K562 (cell line): ENCODE measurements at regions not wholly inside any gene's neighbourhood (a gene's known extent, or its start where the extent isn't known, plus 50 kb on each side); places are given as distances from the start of the nearest gene placed in this dataset.
A peak's percentile ranks its signal among the peaks of the same experiment; 100 is the strongest.

Experiments
- ATAC-seq: fragments of 200-7000 bp; cut with Tn5 transposase; 3 replicates; pipeline ENCODE4 v1.9.1; 2020; ENCODE audit warnings: moderate library complexity
- BruUV-seq: library from RNA; stranded (reverse); fragments of 400-500 nt; replicated peaks from 2 replicates; lab custom pipeline; 2021; lab: Mats Ljungman, UMichigan
- CTCF ChIA-PET: fragments of 300-600 bp; formaldehyde crosslinking; extraction: SDS; loops from one replicate; lab custom pipeline; 2021; ENCODE audit warnings: low intra/inter-chr PET ratio; lab: Yijun Ruan, JAX
- POLR2A ChIA-PET: fragments of 300-600, 350-650 bp; sonication (Branson Sonifier 250); formaldehyde crosslinking; extraction: SDS; loops from one replicate; lab custom pipeline; 2021; ENCODE audit warnings: antibody characterized with exemption, inconsistent platforms; lab: Yijun Ruan, JAX
- DNase-seq, 4 experiments: peaks; one replicate each; pipeline versions ENCODE4 v3.0.0 to v3.0.0-alpha.2; 2011 to 2018; ENCODE audit warnings: low spot score in 3 of 4, mixed read lengths in 3 of 4; ENCODE audit errors: extremely low read depth in 1 of 4
- FAIRE-seq: peaks from 2 replicates; lab custom pipeline; 2011; peaks lifted over from hg19 to GRCh38; lab: Jason Lieb, UNC
- H2AFZ ChIP-seq: 2 replicates; pipeline ENCODE4 v1.6.0; 2011; ENCODE audit warnings: low read depth, low read length, control low read depth, inconsistent platforms
- H3K27ac ChIP-seq: fragments of 200-600 bp; 3 replicates; pipeline ENCODE4 v1.8.0; 2011; ENCODE audit warnings: low read depth, mild to moderate bottlenecking, control low read depth, inconsistent platforms, low read length, moderate library complexity, mixed read lengths; ENCODE audit errors: extremely low read depth
- H3K27me3 ChIP-seq, 2 experiments: fragments of 300-600 bp in 1 of 2; 2 replicates in 1 of 2; 3 replicates in 1 of 2; pipeline versions ENCODE4 v1.6.0 to v1.8.0; 2011; ENCODE audit warnings: inconsistent platforms in 2 of 2, low read length in 2 of 2, mild to moderate bottlenecking in 1 of 2, mixed read lengths in 1 of 2, moderate library complexity in 1 of 2; ENCODE audit not compliant: control insufficient read depth in 2 of 2, insufficient read depth in 2 of 2
- H3K36me3 ChIP-seq: fragments of 300-600 bp; 3 replicates; pipeline ENCODE4 v1.8.0; 2011; ENCODE audit warnings: mild to moderate bottlenecking, low read length, inconsistent platforms; ENCODE audit not compliant: control insufficient read depth, insufficient read depth
- H3K4me1 ChIP-seq, 2 experiments: fragments of 200-600 bp in 1 of 2; replicated peaks in 1 of 2; 2 replicates in 1 of 2; 3 replicates in 1 of 2; pipeline versions ENCODE4 v1.5.1 to v1.8.0; 2011; ENCODE audit warnings: inconsistent platforms in 2 of 2, low read length in 2 of 2, mild to moderate bottlenecking in 1 of 2, mixed read lengths in 1 of 2, moderate library complexity in 1 of 2; ENCODE audit not compliant: control insufficient read depth in 2 of 2, insufficient read depth in 2 of 2
- H3K4me2 ChIP-seq: 2 replicates; pipeline ENCODE4 v1.6.1; 2011; ENCODE audit warnings: low read length, control low read depth, inconsistent platforms, mixed read lengths; ENCODE audit not compliant: insufficient read depth
- H3K4me3 ChIP-seq: fragments of 200-600 bp; sonication (generic), shearing (Covaris generic); 2 replicates; pipeline ENCODE4 v1.5.1; 2016; ENCODE audit warnings: control low read depth, inconsistent platforms
- H3K79me2 ChIP-seq: fragments of 200-600 bp; 3 replicates; pipeline ENCODE4 v1.8.0; 2011; ENCODE audit warnings: low read length, inconsistent platforms; ENCODE audit not compliant: control insufficient read depth, insufficient read depth
- H3K9ac ChIP-seq, 2 experiments: 2 replicates each; pipeline versions ENCODE4 v1.6.0 to v1.6.1; 2011; ENCODE audit warnings: low read depth in 2 of 2, low read length in 2 of 2, control low read depth in 1 of 2, inconsistent platforms in 1 of 2, mild to moderate bottlenecking in 1 of 2, mixed read lengths in 1 of 2; ENCODE audit not compliant: insufficient read depth in 1 of 2
- H3K9me1 ChIP-seq: one replicate; pipeline ENCODE4 v1.6.0; 2011; ENCODE audit warnings: inconsistent platforms, mild to moderate bottlenecking, low read length, moderate library complexity; ENCODE audit not compliant: control insufficient read depth, insufficient read depth
- H3K9me3 ChIP-seq: replicated peaks from 2 replicates; pipeline ENCODE4 v1.5.1; 2011; ENCODE audit warnings: low read depth, low read length, inconsistent platforms; ENCODE audit not compliant: control insufficient read depth, insufficient read depth
- H4K20me1 ChIP-seq: replicated peaks from 2 replicates; pipeline ENCODE4 v1.6.1; 2011; ENCODE audit warnings: low read length, inconsistent platforms, mixed read lengths; ENCODE audit not compliant: control insufficient read depth, insufficient read depth
- BCOR ChIP-seq: fragments of 450-650 bp; IDR thresholded peaks from 2 replicates; pipeline ENCODE4 v1.6.1; 2016
- BMI1 ChIP-seq: fragments of 150-350 bp; IDR thresholded peaks from 2 replicates; pipeline ENCODE4 v1.6.1; 2014; ENCODE audit warnings: low read length
- CEBPG ChIP-seq, 3 experiments: fragments of 200-800 bp in 1 of 3; sonication (Bioruptor generic) in 1 of 3; sonication (generic) in 1 of 3; formaldehyde crosslinking in 1 of 3; IDR thresholded peaks in 2 of 3; conservative IDR thresholded peaks in 1 of 3; 2 replicates each; pipeline versions ENCODE4 v1.6.1 to v1.8.0; 2016 to 2022; ENCODE audit warnings: missing compliant biosample characterization in 2 of 3, missing genetic modification characterization in 2 of 3, mild to moderate bottlenecking in 1 of 3, missing genetic modification reagents in 1 of 3
- CREBBP ChIP-seq: IDR thresholded peaks from one replicate; pipeline ENCODE4 v1.6.1; 2012; ENCODE audit warnings: low read depth, mild to moderate bottlenecking, control low read depth, inconsistent platforms, low read length
- GATAD2A ChIP-seq: fragments of 450-650 bp; IDR thresholded peaks from 2 replicates; pipeline ENCODE4 v1.6.1; 2017
- HEY1 ChIP-seq: fragments of 250-450 bp; sonication (Bioruptor Pico); IDR thresholded peaks from 2 replicates; pipeline ENCODE4 v1.5.0; 2020; ENCODE audit warnings: mild to moderate bottlenecking, moderate library complexity, borderline replicate concordance
- HIVEP1 ChIP-seq: fragments of 250-450 bp; sonication (Bioruptor Pico); IDR thresholded peaks from 2 replicates; pipeline ENCODE4 v1.4.0; 2020; ENCODE audit warnings: mild to moderate bottlenecking
- KLF13 ChIP-seq: fragments of 450-650 bp; IDR thresholded peaks from 2 replicates; pipeline ENCODE4 v1.6.1; 2016; ENCODE audit warnings: missing genetic modification characterization, low read depth, mild to moderate bottlenecking, missing compliant biosample characterization, moderate library complexity, borderline replicate concordance
- LARP7 ChIP-seq: fragments of 450-650 bp; IDR thresholded peaks from 2 replicates; pipeline ENCODE4 v1.6.1; 2016
- NCOR1 ChIP-seq: fragments of 450-650 bp; IDR thresholded peaks from 2 replicates; pipeline ENCODE4 v1.6.1; 2016; ENCODE audit warnings: mild to moderate bottlenecking, moderate library complexity
- TRIM24 ChIP-seq, 2 experiments: fragments of 450-650 bp; IDR thresholded peaks; 2 replicates each; pipeline ENCODE4 v1.6.1; 2016
- ZNF217 ChIP-seq: sonication (generic); formaldehyde crosslinking; IDR thresholded peaks from 2 replicates; pipeline ENCODE4 v1.8.0; 2022; ENCODE audit warnings: mild to moderate bottlenecking, missing genetic modification reagents
- ZNF717 ChIP-seq: fragments of 250-450 bp; sonication (Bioruptor Pico); IDR thresholded peaks from 2 replicates; pipeline ENCODE4 v1.5.0; 2021
- WGBS: fragments of 100-300 bp; shearing (Covaris generic); methylation state at CpG from one replicate; pipeline ENCODE4 v1.1.6; 2016; ENCODE audit warnings: low coverage, mixed read lengths; ENCODE audit not compliant: insufficient coverage; ENCODE audit errors: missing lambda C conversion rate; 5-methylcytosine and 5-hydroxymethylcytosine counted together
- in situ Hi-C: fragments of 300-500 bp; cut with MboI; formaldehyde crosslinking; loops from 4 replicates; pipeline ENCODE4 v1.15.0; 2018; ENCODE audit warnings: inconsistent platforms, mixed read lengths
- intact Hi-C: fragments of 100-400 bp; cut with micrococcal nuclease; formaldehyde crosslinking; loops from 2 replicates; pipeline ENCODE4 v1.14.2; 2022
- TF ChIP-seq, protein P1 (sequence below): fragments of 450-650 bp; IDR thresholded peaks from 2 replicates; pipeline ENCODE4 v1.6.1; 2016; ENCODE audit warnings: borderline replicate concordance
- TF ChIP-seq, protein P2 (sequence below): IDR thresholded peaks from 3 replicates; pipeline ENCODE4 v1.6.1; 2011; ENCODE audit warnings: borderline replicate concordance, mild to moderate bottlenecking; ENCODE audit not compliant: insufficient read length, insufficient read depth
- TF ChIP-seq, protein P3 (sequence below): sonication (generic); formaldehyde crosslinking; IDR thresholded peaks from 2 replicates; pipeline ENCODE4 v1.8.0; 2022; ENCODE audit warnings: mild to moderate bottlenecking, missing genetic modification reagents
- TF ChIP-seq, protein P4 (sequence below), 2 experiments: fragments of 450-650 bp; IDR thresholded peaks; 2 replicates each; pipeline ENCODE4 v1.6.1; 2016

DNA sequence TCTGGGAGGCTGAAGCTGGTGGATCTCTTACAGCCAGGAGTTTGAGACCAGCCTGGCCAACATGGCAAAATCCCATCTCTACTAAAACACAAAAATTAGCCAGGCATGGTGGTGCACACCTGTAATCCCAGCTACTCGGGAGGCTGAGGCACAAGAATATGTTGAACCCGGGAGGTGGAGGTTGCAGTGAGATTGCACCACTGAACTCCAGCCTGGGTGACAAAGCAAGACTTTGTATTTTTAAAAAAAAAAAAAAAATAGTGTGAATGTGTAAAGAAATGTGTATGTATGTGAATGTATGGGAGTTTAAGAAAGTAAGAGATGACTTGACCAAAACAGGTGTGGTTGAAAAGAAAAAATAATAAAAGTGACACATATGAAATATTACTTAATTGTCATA lies 167.7 kb upstream of the TEX13C start:
- no peaks in the 10 kb centered on the region for H3K27me3 ChIP-seq
- peak overlapping the region; percentile 43 for H3K4me3 ChIP-seq
- no peak for DNase-seq
- H3K9ac ChIP-seq, result peak overlapping the region in 1 of 2 experiments; percentile 74; a peak in 2 of 4 replicates
- H2AFZ ChIP-seq, result no peak overlapping the region
- no peak for FAIRE-seq
- H3K36me3 ChIP-seq, result peaks cover 3% of the 10 kb centered on the region; the same call in 2 of the 3 replicates
- peaks cover 48% of the 10 kb centered on the region for H3K79me2 ChIP-seq
- no peaks in the 10 kb centered on the region; the same call in 1 of the 2 replicates for H3K9me3 ChIP-seq
- ATAC-seq, result peak; percentile 8
- no peak overlapping the region; the same call in 2 of the 3 replicates for H3K27ac ChIP-seq
- intact Hi-C loops (loop anchor here (5.0 kb wide), 1 partner anchor 45 kb away; no protein-coding TSS in a partner anchor), in situ Hi-C loops (no loop called here)
- H3K9me1 ChIP-seq, result no peaks in the 10 kb centered on the region
- ChIA-PET POLR2A (interaction anchor here (0.7 kb wide), 1 partner anchor 12 kb away, joined by 3 read pairs; no protein-coding TSS in a partner anchor), CTCF (no interaction called here)
- BruUV-seq, result no TSS peak
- peak overlapping the region; percentile 61 for H3K4me2 ChIP-seq
- no peaks in the 10 kb centered on the region for H4K20me1 ChIP-seq
- no peaks in the 10 kb centered on the region; a peak in 2 of 5 replicates for H3K4me1 ChIP-seq
- WGBS, result 17% methylated on average over 2 of the region's 2 CpGs
- TF ChIP-seq HEY1 (CRISPR knock-in tag) (no peak), GATAD2A (no peak), LARP7 (no peak), HIVEP1 (CRISPR knock-in tag) (no peak), BCOR (peak; percentile 56; the same call in 1 of the 2 replicates), KLF13 (no peak), ZNF717 (CRISPR knock-in tag) (no peak), TRIM24 (IDR thresholded peaks at IDR 0.05) (peak; percentile 50 to 52; a peak in 2 of 4 replicates), CEBPG (CRISPR knock-in tag; IDR thresholded peaks at IDR 0.05) (0 out of 2 replicates have a peak, but pooled peaks have one; percentile 14), CEBPG (tag; conservative IDR thresholded peaks at IDR 0.05 in 1 of 2, IDR thresholded peaks at IDR 0.05 in 1 of 2) (no peak), NCOR1 (no peak), ZNF217 (CRISPR knock-in tag) (no peak), CREBBP (no peak), BMI1 (no peak)
- TF ChIP-seq, protein P1, sequence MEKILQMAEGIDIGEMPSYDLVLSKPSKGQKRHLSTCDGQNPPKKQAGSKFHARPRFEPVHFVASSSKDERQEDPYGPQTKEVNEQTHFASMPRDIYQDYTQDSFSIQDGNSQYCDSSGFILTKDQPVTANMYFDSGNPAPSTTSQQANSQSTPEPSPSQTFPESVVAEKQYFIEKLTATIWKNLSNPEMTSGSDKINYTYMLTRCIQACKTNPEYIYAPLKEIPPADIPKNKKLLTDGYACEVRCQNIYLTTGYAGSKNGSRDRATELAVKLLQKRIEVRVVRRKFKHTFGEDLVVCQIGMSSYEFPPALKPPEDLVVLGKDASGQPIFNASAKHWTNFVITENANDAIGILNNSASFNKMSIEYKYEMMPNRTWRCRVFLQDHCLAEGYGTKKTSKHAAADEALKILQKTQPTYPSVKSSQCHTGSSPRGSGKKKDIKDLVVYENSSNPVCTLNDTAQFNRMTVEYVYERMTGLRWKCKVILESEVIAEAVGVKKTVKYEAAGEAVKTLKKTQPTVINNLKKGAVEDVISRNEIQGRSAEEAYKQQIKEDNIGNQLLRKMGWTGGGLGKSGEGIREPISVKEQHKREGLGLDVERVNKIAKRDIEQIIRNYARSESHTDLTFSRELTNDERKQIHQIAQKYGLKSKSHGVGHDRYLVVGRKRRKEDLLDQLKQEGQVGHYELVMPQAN, result no peak
- TF ChIP-seq, protein P2, sequence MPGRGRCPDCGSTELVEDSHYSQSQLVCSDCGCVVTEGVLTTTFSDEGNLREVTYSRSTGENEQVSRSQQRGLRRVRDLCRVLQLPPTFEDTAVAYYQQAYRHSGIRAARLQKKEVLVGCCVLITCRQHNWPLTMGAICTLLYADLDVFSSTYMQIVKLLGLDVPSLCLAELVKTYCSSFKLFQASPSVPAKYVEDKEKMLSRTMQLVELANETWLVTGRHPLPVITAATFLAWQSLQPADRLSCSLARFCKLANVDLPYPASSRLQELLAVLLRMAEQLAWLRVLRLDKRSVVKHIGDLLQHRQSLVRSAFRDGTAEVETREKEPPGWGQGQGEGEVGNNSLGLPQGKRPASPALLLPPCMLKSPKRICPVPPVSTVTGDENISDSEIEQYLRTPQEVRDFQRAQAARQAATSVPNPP, result no peak
- TF ChIP-seq, protein P3, sequence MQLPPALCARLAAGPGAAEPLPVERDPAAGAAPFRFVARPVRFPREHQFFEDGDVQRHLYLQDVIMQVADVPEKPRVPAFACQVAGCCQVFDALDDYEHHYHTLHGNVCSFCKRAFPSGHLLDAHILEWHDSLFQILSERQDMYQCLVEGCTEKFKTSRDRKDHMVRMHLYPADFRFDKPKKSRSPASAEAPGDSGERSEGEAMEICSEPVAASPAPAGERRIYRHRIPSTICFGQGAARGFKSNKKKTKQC (CRISPR knock-in tag), result no peak
- TF ChIP-seq, protein P4, sequence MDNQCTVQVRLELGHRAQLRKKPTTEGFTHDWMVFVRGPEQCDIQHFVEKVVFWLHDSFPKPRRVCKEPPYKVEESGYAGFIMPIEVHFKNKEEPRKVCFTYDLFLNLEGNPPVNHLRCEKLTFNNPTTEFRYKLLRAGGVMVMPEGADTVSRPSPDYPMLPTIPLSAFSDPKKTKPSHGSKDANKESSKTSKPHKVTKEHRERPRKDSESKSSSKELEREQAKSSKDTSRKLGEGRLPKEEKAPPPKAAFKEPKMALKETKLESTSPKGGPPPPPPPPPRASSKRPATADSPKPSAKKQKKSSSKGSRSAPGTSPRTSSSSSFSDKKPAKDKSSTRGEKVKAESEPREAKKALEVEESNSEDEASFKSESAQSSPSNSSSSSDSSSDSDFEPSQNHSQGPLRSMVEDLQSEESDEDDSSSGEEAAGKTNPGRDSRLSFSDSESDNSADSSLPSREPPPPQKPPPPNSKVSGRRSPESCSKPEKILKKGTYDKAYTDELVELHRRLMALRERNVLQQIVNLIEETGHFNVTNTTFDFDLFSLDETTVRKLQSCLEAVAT (IDR thresholded peaks at IDR 0.05), result no peak
